Kidney (tissue), 13 donors: ENCODE measurements at regions not wholly inside any gene's neighbourhood (a gene's known extent, or its start where the extent isn't known, plus 50 kb on each side); places are given as distances from the start of the nearest gene placed in this dataset.

Experiments used
- DNase-seq, 5 donors: peaks; one replicate each; pipeline ENCODE4 v3.0.0-alpha.2; 2013 to 2020
- FAIRE-seq: peaks from 2 replicates; lab custom pipeline; 2012; peaks lifted over from hg19 to GRCh38; lab: Jason Lieb, UNC
- H3K27ac ChIP-seq, 2 donors: one replicate each; pipeline ENCODE4 v1.7.0; 2013; ENCODE audit warnings: low read depth in 2 of 2, low read length in 2 of 2, inconsistent platforms in 1 of 2
- H3K27me3 ChIP-seq: one replicate; pipeline ENCODE4 v1.7.1; 2013; ENCODE audit warnings: low read length, inconsistent platforms; ENCODE audit not compliant: control insufficient read depth, insufficient read depth
- H3K36me3 ChIP-seq, 3 donors: one replicate each; pipeline versions ENCODE4 v1.7.0 to v1.7.1; 2013; ENCODE audit warnings: low read length in 3 of 3, control low read depth in 1 of 3, inconsistent platforms in 1 of 3; ENCODE audit not compliant: insufficient read depth in 3 of 3, control insufficient read depth in 2 of 3
- H3K4me1 ChIP-seq, 3 donors: one replicate each; pipeline versions ENCODE4 v1.7.0 to v1.7.1; 2013; ENCODE audit warnings: low read length in 3 of 3, inconsistent platforms in 1 of 3, low read depth in 1 of 3; ENCODE audit not compliant: control insufficient read depth in 2 of 3, insufficient read depth in 2 of 3
- H3K4me3 ChIP-seq, 3 donors: one replicate each; pipeline versions ENCODE4 v1.7.0 to v1.8.1; 2013; ENCODE audit warnings: low read length in 3 of 3, control low read depth in 1 of 3, inconsistent platforms in 1 of 3
- H3K9ac ChIP-seq, 3 donors: one replicate each; pipeline versions ENCODE4 v1.7.0 to v1.7.1; 2013; ENCODE audit warnings: low read length in 3 of 3, control low read depth in 1 of 3, inconsistent platforms in 1 of 3
- H3K9me3 ChIP-seq, 3 donors: one replicate each; pipeline versions ENCODE4 v1.7.0 to v1.7.1; 2013; ENCODE audit warnings: low read length in 3 of 3, control low read depth in 1 of 3, inconsistent platforms in 1 of 3; ENCODE audit not compliant: control insufficient read depth in 2 of 3, insufficient read depth in 1 of 3
- CTCF ChIP-seq: IDR thresholded peaks from 3 replicates; pipeline ENCODE4 v1.5.1; 2012; ENCODE audit warnings: mild to moderate bottlenecking, moderate library complexity, borderline replicate concordance; ENCODE audit not compliant: insufficient read depth; ENCODE audit errors: extremely low read depth
- intact Hi-C: fragments of 100-400 bp; cut with DNase I; formaldehyde crosslinking; loops from one replicate; pipeline ENCODE4 v1.11.1; 2022
- donor health status: control.
- donor health status: control.
- donor health status: control.
- donor health status: control.
- donor health status: control.
- donor health status: DM: yes; HTN: yes; CAD: no.
- donor health status: Normal renal cell carcinoma (clear cell type).

- intact Hi-C loops, result no loop called here
Observed at GRCh38 chr2:180057706-180058412, 50.8 kb upstream of the CWC22 start.

More at GRCh38 chr2:180057706-180058412, 50.8 kb upstream of the CWC22 start:
- H3K36me3 ChIP-seq, result no peaks in the 10 kb centered on the region
- no peak for TF ChIP-seq CTCF
- no peak overlapping the region for H3K4me3 ChIP-seq
- no peak overlapping the region for H3K9ac ChIP-seq
- no peak overlapping the region for H3K27ac ChIP-seq
- H3K4me1 ChIP-seq, result no peaks in the 10 kb centered on the region
- H3K27me3 ChIP-seq, result no peaks in the 10 kb centered on the region
- FAIRE-seq (no peak), DNase-seq (no peak)
- no peaks in the 10 kb centered on the region for H3K9me3 ChIP-seq
